NOMO-1 (cell line): ENCODE measurements at regions not wholly inside any gene's neighbourhood (a gene's known extent, or its start where the extent isn't known, plus 50 kb on each side); places are given as distances from the start of the nearest gene placed in this dataset.

Experiments used
- DNase-seq, 2 experiments: peaks; one replicate each; lab custom pipeline; 2025; ENCODE audit not compliant: unreplicated experiment in 2 of 2; lab: John Stamatoyannopoulos, UW

- no peak for DNase-seq
Measured at GRCh38 chr4:96301715-96302114, 461.8 kb downstream of the PDHA2 start.

- no peak for DNase-seq
Measured at GRCh38 chr4:96305030-96305429, 465.1 kb downstream of the PDHA2 start.

- DNase-seq, result no peak
Measured at GRCh38 chr4:96312046-96312685, 472.3 kb downstream of the PDHA2 start.

GRCh38 chr4:96315815-96316214 is 475.9 kb downstream of the PDHA2 start:
- DNase-seq, result no peak

- DNase-seq, result no peak
Measured at GRCh38 chr4:96316776-96317175, 476.9 kb downstream of the PDHA2 start.

- no peak for DNase-seq
Measured at GRCh38 chr4:96317891-96318290, 478.0 kb downstream of the PDHA2 start.

- no peak for DNase-seq
Measured at GRCh38 chr4:96326846-96327245, 487.0 kb downstream of the PDHA2 start.

- no peak for DNase-seq
Measured at GRCh38 chr4:96342196-96342595, 502.3 kb downstream of the PDHA2 start.

- no peak for DNase-seq
Measured at GRCh38 chr4:96342790-96343455, 503.0 kb downstream of the PDHA2 start.

GRCh38 chr4:96343836-96344235 is 503.9 kb downstream of the PDHA2 start:
- DNase-seq, result no peak

GRCh38 chr4:96347582-96347981 is 507.7 kb downstream of the PDHA2 start:
- DNase-seq, result no peak

- no peak for DNase-seq
Measured at GRCh38 chr4:96352051-96352517, 512.2 kb downstream of the PDHA2 start.

GRCh38 chr4:96354036-96354712 is 514.3 kb downstream of the PDHA2 start:
- DNase-seq, result no peak

- DNase-seq, result no peak
Measured at GRCh38 chr4:96355414-96355813, 515.5 kb downstream of the PDHA2 start.

GRCh38 chr4:96356591-96357370 is 516.9 kb downstream of the PDHA2 start:
- DNase-seq, result no peak

- DNase-seq, result no peak
Measured at GRCh38 chr4:96366632-96367031, 526.7 kb downstream of the PDHA2 start.

GRCh38 chr4:96375367-96375766 is 535.5 kb downstream of the PDHA2 start:
- DNase-seq, result no peak

- DNase-seq, result no peak
Measured at GRCh38 chr4:96379524-96379923, 539.6 kb downstream of the PDHA2 start.

GRCh38 chr4:96380106-96380505 is 540.2 kb downstream of the PDHA2 start:
- DNase-seq, result no peak

- no peak for DNase-seq
Measured at GRCh38 chr4:96383349-96383748, 543.5 kb downstream of the PDHA2 start.

- DNase-seq, result no peak
Measured at GRCh38 chr4:96389770-96390169, 549.9 kb downstream of the PDHA2 start.
